HK-2 (cell line): ENCODE measurements at regions not wholly inside any gene's neighbourhood (a gene's known extent, or its start where the extent isn't known, plus 50 kb on each side); places are given as distances from the start of the nearest gene placed in this dataset.
"Not testable (repeated sequence)": the region's sequence is repeated elsewhere in the genome, so short reads cannot be mapped to it uniquely, and the experiment has no call there.

Experiments used
- DNase-seq: peaks from one replicate; pipeline ENCODE4 v3.0.0-alpha.2; 2018; ENCODE audit not compliant: unreplicated experiment

- no peak for DNase-seq
Observed at GRCh38 chr5:163569284-163569683, 63.9 kb downstream of the MAT2B start.

GRCh38 chr5:163571744-163572143 lies 66.3 kb downstream of the MAT2B start:
- peak; percentile 29 for DNase-seq

- no peak for DNase-seq
Observed at GRCh38 chr5:163574472-163575440, 69.3 kb downstream of the MAT2B start.

- DNase-seq, result no peak
Observed at GRCh38 chr5:163578652-163579051, 73.2 kb downstream of the MAT2B start.

- DNase-seq, result no peak
Observed at GRCh38 chr5:163579729-163580128, 74.3 kb downstream of the MAT2B start.

GRCh38 chr5:163580516-163580915 lies 75.1 kb downstream of the MAT2B start:
- no peak for DNase-seq

GRCh38 chr5:163583491-163584153 lies 78.2 kb downstream of the MAT2B start:
- DNase-seq, result not testable (repeated sequence)

- no peak for DNase-seq
Observed at GRCh38 chr5:163585206-163585605, 79.8 kb downstream of the MAT2B start.

- DNase-seq, result no peak
Observed at GRCh38 chr5:163586531-163586956, 81.1 kb downstream of the MAT2B start.

- no peak for DNase-seq
Observed at GRCh38 chr5:163594951-163595350, 89.5 kb downstream of the MAT2B start.

- no peak for DNase-seq
Observed at GRCh38 chr5:163595932-163596607, 90.7 kb downstream of the MAT2B start.

GRCh38 chr5:163596608-163597315 lies 91.3 kb downstream of the MAT2B start:
- DNase-seq, result no peak

GRCh38 chr5:163604013-163604412 lies 98.6 kb downstream of the MAT2B start:
- DNase-seq, result no peak

GRCh38 chr5:163607256-163607655 lies 101.8 kb downstream of the MAT2B start:
- DNase-seq, result no peak

GRCh38 chr5:163608621-163609020 lies 103.2 kb downstream of the MAT2B start:
- no peak for DNase-seq

GRCh38 chr5:163609910-163610309 lies 104.5 kb downstream of the MAT2B start:
- DNase-seq, result no peak

GRCh38 chr5:163612358-163613149 lies 107.1 kb downstream of the MAT2B start:
- DNase-seq, result no peak

GRCh38 chr5:163613150-163613442 lies 107.7 kb downstream of the MAT2B start:
- no peak for DNase-seq

GRCh38 chr5:163614787-163615186 lies 109.4 kb downstream of the MAT2B start:
- no peak for DNase-seq

- no peak for DNase-seq
Observed at GRCh38 chr5:163619273-163619934, 114.0 kb downstream of the MAT2B start.

- DNase-seq, result no peak
Observed at GRCh38 chr5:163619951-163620350, 114.5 kb downstream of the MAT2B start.
